Fibroblast of skin of scalp (primary cell): ENCODE measurements at regions not wholly inside any gene's neighbourhood (a gene's known extent, or its start where the extent isn't known, plus 50 kb on each side); places are given as distances from the start of the nearest gene placed in this dataset.
"Not testable (repeated sequence)": the region's sequence is repeated elsewhere in the genome, so short reads cannot be mapped to it uniquely, and the experiment has no call there.

ENCODE experiments used
- DNase-seq: peaks from one replicate; pipeline ENCODE4 v3.0.0-alpha.2; 2013

DNA sequence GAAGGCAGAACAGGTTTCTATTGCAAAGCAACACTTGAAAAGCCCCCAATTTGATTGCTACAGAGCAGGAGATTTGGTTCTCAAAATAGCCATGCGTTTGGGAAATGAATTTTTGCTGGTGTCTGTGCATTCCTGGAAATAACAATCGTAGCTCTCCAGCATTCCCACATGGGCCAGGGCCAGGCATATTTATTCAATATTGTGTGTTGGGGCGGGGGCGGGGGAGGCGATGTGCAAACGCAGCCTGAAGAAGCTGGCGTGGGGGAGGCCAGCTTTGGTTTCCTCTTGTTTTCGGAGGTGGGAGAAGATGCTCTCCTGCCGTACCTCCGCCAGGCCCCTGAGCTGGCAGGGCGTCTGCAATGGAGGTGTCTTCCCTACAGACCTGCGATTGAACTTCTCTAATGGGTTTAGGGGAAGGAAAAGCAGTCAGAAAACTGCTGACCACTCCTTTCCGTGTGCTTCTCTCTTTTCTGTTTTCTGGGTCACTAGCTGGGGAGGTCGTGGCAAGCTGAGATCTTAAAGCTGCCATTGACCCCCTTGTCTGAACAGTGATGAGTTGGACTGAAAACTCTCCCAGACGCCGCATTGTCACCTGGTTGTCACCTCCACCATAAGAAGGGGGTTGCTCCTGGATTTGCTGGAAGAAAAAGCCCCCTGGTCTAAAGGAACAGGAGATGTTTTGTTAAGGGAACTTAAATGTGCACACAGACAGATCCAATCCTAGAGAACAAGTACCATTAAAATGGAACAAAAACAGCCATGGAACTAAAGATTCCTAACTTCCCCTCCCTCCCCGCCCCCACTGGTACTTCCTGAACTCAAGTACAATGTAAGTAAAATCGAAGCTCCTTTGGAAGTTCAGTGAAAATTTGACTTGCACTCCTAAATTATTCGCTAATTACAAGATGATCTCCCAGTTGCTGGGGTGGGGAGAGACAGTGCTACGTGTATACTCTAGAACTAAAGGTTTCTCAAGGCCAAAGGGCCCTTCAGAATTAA, 56.4 kb upstream of the HABP2 start:
- peak; percentile 44 for DNase-seq

GRCh38 chr10:113497198-113497597, 55.7 kb upstream of the HABP2 start:
- DNase-seq, result no peak

DNA sequence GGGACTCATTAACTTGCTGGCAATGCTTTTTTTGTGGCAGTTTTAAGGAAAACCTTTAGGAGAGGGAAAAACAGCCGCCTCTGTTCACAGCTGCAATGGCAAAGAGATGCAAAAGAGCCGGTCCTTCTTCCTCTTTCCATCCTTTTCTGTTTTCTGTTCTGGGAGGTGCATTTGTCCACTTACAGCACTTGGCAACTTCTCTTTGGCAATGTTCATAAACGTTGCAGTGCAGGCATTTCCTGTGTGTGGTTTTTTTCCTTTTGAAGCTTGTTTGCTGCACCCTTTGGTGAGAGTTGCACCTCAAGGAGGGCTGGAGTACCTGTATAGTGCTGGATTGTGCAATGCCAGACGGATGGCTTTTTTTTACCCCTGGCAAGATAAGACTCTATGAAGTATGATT, 53.9 kb upstream of the HABP2 start:
- DNase-seq, result no peak

- no peak for DNase-seq
These were observed 53.0 kb upstream of the HABP2 start for GRCh38 chr10:113499806-113500205.

- not testable (repeated sequence) for DNase-seq
These were observed 51.8 kb upstream of the HABP2 start for GRCh38 chr10:113501031-113501430.
